ENCODE measurements at regions not wholly inside any gene's neighbourhood (a gene's known extent, or its start where the extent isn't known, plus 50 kb on each side); places are given as distances from the start of the nearest gene placed in this dataset.

GRCh38 chr4:52197306-52197705 is 146.2 kb downstream of the SPATA18 start:
- H3K4me1 ChIP-seq = peaks cover 0 to 21% (median 0%) of the 10 kb centered on the region in 3 donors
- no peaks in the 10 kb centered on the region for H3K9me3 ChIP-seq
- no peak for TF ChIP-seq POLR2AphosphoS5 (IDR thresholded peaks at IDR 0.05)
- no peak for TF ChIP-seq EP300 (IDR thresholded peaks at IDR 0.05)
- TF ChIP-seq CTCF (IDR thresholded peaks at IDR 0.05) = no peak
- no peak for TF ChIP-seq POLR2A (IDR thresholded peaks at IDR 0.05)
- H3K27ac ChIP-seq = no peak overlapping the region
- ATAC-seq = no peak
- no peaks in the 10 kb centered on the region for H3K27me3 ChIP-seq
- no peaks in the 10 kb centered on the region for H3K36me3 ChIP-seq
- WGBS, 2 donors (ENCODE audit: low coverage in 1 of 2) = 0 to 14% methylated on average over 1 of the region's 2 CpGs
- no peak overlapping the region for H3K4me3 ChIP-seq

GRCh38 chr4:52198294-52198693 is 147.2 kb downstream of the SPATA18 start:
- no peak overlapping the region for H3K27ac ChIP-seq
- TF ChIP-seq CTCF (IDR thresholded peaks at IDR 0.05) (no peak), POLR2AphosphoS5 (IDR thresholded peaks at IDR 0.05) (no peak), EP300 (IDR thresholded peaks at IDR 0.05) (no peak), POLR2A (IDR thresholded peaks at IDR 0.05) (no peak)
- no peak for ATAC-seq
- H3K9me3 ChIP-seq = no peaks in the 10 kb centered on the region
- no peak overlapping the region for H3K4me3 ChIP-seq
- no peaks in the 10 kb centered on the region for H3K36me3 ChIP-seq
- H3K27me3 ChIP-seq = no peaks in the 10 kb centered on the region
- peaks cover 0 to 19% (median 0%) of the 10 kb centered on the region in 3 donors for H3K4me1 ChIP-seq

GRCh38 chr4:52199574-52200338 is 148.7 kb downstream of the SPATA18 start:
- no peaks in the 10 kb centered on the region for H3K27me3 ChIP-seq
- no peak overlapping the region for H3K4me3 ChIP-seq
- H3K4me1 ChIP-seq = peaks cover 0 to 19% (median 0%) of the 10 kb centered on the region in 3 donors
- TF ChIP-seq POLR2A (IDR thresholded peaks at IDR 0.05) (no peak), POLR2AphosphoS5 (IDR thresholded peaks at IDR 0.05) (peak; percentile 12)
- H3K9me3 ChIP-seq = no peaks in the 10 kb centered on the region
- no peak overlapping the region for H3K27ac ChIP-seq
- no peak for ATAC-seq
- H3K36me3 ChIP-seq = no peaks in the 10 kb centered on the region
- WGBS, 2 donors (ENCODE audit: low coverage in 1 of 2) = 35 to 49% methylated on average over 2 of the region's 3 CpGs

- H3K4me1 ChIP-seq = peaks cover 0 to 19% (median 0%) of the 10 kb centered on the region in 3 donors
- H3K36me3 ChIP-seq = no peaks in the 10 kb centered on the region
- H3K27me3 ChIP-seq = no peaks in the 10 kb centered on the region
- no peak for TF ChIP-seq POLR2AphosphoS5 (IDR thresholded peaks at IDR 0.05)
- no peak for TF ChIP-seq POLR2A (IDR thresholded peaks at IDR 0.05)
- no peak for TF ChIP-seq CTCF (IDR thresholded peaks at IDR 0.05)
- no peak for TF ChIP-seq EP300 (IDR thresholded peaks at IDR 0.05)
- H3K27ac ChIP-seq = no peak overlapping the region
- no peak overlapping the region for H3K4me3 ChIP-seq
- no peaks in the 10 kb centered on the region for H3K9me3 ChIP-seq
- WGBS, 2 donors (ENCODE audit: low coverage in 1 of 2) = 74 to 87% methylated on average over 2 to 3 of the region's 4 CpGs
- ATAC-seq = no peak
These were observed 149.2 kb downstream of the SPATA18 start for GRCh38 chr4:52200339-52200725.

GRCh38 chr4:52201715-52202114 is 150.6 kb downstream of the SPATA18 start:
- no peaks in the 10 kb centered on the region for H3K27me3 ChIP-seq
- TF ChIP-seq CTCF (IDR thresholded peaks at IDR 0.05) = no peak
- no peak for TF ChIP-seq POLR2A (IDR thresholded peaks at IDR 0.05)
- no peak for TF ChIP-seq POLR2AphosphoS5 (IDR thresholded peaks at IDR 0.05)
- TF ChIP-seq EP300 (IDR thresholded peaks at IDR 0.05) = no peak
- no peak overlapping the region for H3K27ac ChIP-seq
- H3K4me1 ChIP-seq = peaks cover 0 to 19% (median 0%) of the 10 kb centered on the region in 3 donors
- H3K4me3 ChIP-seq = no peak overlapping the region
- no peaks in the 10 kb centered on the region for H3K36me3 ChIP-seq
- 67 to 73% methylated on average over 1 of the region's 1 CpG for WGBS, 2 donors (ENCODE audit: low coverage in 1 of 2)
- H3K9me3 ChIP-seq = no peaks in the 10 kb centered on the region
- ATAC-seq = no peak
